Neural cell (in vitro differentiated cells): ENCODE measurements at regions not wholly inside any gene's neighbourhood (a gene's known extent, or its start where the extent isn't known, plus 50 kb on each side); places are given as distances from the start of the nearest gene placed in this dataset.

Experiments used
- H2AFZ ChIP-seq: fragments of 200-600, 300-800 bp; sonication (generic), shearing (Covaris generic); 2 replicates; pipeline ENCODE4 v1.6.0; 2014; ENCODE audit warnings: low read depth, mild to moderate bottlenecking, antibody characterized with exemption, low read length, moderate library complexity
- H3F3A ChIP-seq: fragments of 200-600 bp; shearing (Covaris generic); 2 replicates; pipeline ENCODE4 v1.6.1; 2016; ENCODE audit warnings: mild to moderate bottlenecking, moderate library complexity, mixed read lengths, antibody characterized with exemption, low read length; ENCODE audit not compliant: insufficient read depth, poor library complexity, severe bottlenecking
- H3K27ac ChIP-seq: fragments of 200-600, 300-800 bp; sonication (generic), shearing (Covaris generic); 2 replicates; pipeline ENCODE4 v1.5.1; 2014; ENCODE audit warnings: mild to moderate bottlenecking, low read length, moderate library complexity
- H3K27me3 ChIP-seq: fragments of 300-800, 200-600 bp; sonication (generic), shearing (Covaris generic); 2 replicates; pipeline ENCODE4 v1.6.0; 2014; ENCODE audit warnings: mild to moderate bottlenecking, low read depth, low read length, moderate library complexity; ENCODE audit not compliant: insufficient read depth
- H3K36me3 ChIP-seq: fragments of 300-800, 200-600 bp; sonication (generic), shearing (Covaris generic); 2 replicates; pipeline ENCODE4 v1.5.1; 2014; ENCODE audit warnings: mild to moderate bottlenecking, antibody characterized with exemption, low read length, moderate library complexity; ENCODE audit not compliant: insufficient read depth
- H3K4me2 ChIP-seq: fragments of 300-800, 200-600 bp; sonication (generic), shearing (Covaris generic); 2 replicates; pipeline ENCODE4 v1.6.0; 2014; ENCODE audit warnings: mild to moderate bottlenecking, low read length
- H3K4me3 ChIP-seq: fragments of 300-800, 200-600 bp; sonication (generic), shearing (Covaris generic); 2 replicates; pipeline ENCODE4 v1.5.1; 2014; ENCODE audit warnings: mild to moderate bottlenecking, low read length, moderate library complexity
- H3K79me2 ChIP-seq: fragments of 200-600 bp; shearing (Covaris generic); replicated peaks from 2 replicates; pipeline ENCODE4 v1.6.0; 2014; ENCODE audit warnings: mild to moderate bottlenecking, low read length, moderate library complexity; ENCODE audit not compliant: insufficient read depth
- H3K9ac ChIP-seq: fragments of 300-800, 200-600 bp; sonication (generic), shearing (Covaris generic); 2 replicates; pipeline ENCODE4 v1.6.1; 2016; ENCODE audit warnings: mild to moderate bottlenecking, low read length, mixed read lengths
- H3K9me2 ChIP-seq: fragments of 200-600 bp; shearing (Covaris generic); 2 replicates; pipeline ENCODE4 v1.6.1; 2016; ENCODE audit warnings: mild to moderate bottlenecking, low read length, mixed read lengths; ENCODE audit not compliant: insufficient read depth
- H3K9me3 ChIP-seq: fragments of 200-600, 300-800 bp; sonication (generic), shearing (Covaris generic); 2 replicates; pipeline ENCODE4 v1.6.1; 2016; ENCODE audit warnings: mild to moderate bottlenecking, mixed run types, low read length, moderate library complexity, mixed read lengths
- H4K20me1 ChIP-seq: fragments of 200-600 bp; shearing (Covaris generic); 2 replicates; pipeline ENCODE4 v1.6.1; 2016; ENCODE audit warnings: mild to moderate bottlenecking, mixed run types; ENCODE audit not compliant: insufficient read depth
- EP300 ChIP-seq: fragments of 450-650 bp; conservative IDR thresholded peaks from 2 replicates; pipeline ENCODE4 v1.6.1; 2014; ENCODE audit warnings: antibody characterized with exemption, mild to moderate bottlenecking, moderate library complexity; ENCODE audit not compliant: poor library complexity, severe bottlenecking
- EZH2 ChIP-seq: fragments of 200-600, 300-800 bp; shearing (Covaris generic), sonication (generic); IDR thresholded peaks from 2 replicates; pipeline ENCODE4 v1.6.1; 2014; ENCODE audit warnings: antibody characterized with exemption, low read length, borderline replicate concordance, mild to moderate bottlenecking; ENCODE audit not compliant: insufficient read depth, poor library complexity, severe bottlenecking
- MXI1 ChIP-seq: fragments of 450-650 bp; conservative IDR thresholded peaks from 2 replicates; pipeline ENCODE4 v1.6.1; 2014; ENCODE audit warnings: antibody characterized with exemption, mild to moderate bottlenecking; ENCODE audit not compliant: poor library complexity, severe bottlenecking
- POLR2AphosphoS5 ChIP-seq: IDR thresholded peaks from 2 replicates; pipeline ENCODE4 v1.6.1; 2012
- RAD21 ChIP-seq: fragments of 450-650 bp; conservative IDR thresholded peaks from 2 replicates; pipeline ENCODE4 v1.6.1; 2014; ENCODE audit warnings: antibody characterized with exemption, mild to moderate bottlenecking, moderate library complexity
- REST ChIP-seq: IDR thresholded peaks from 2 replicates; pipeline ENCODE4 v1.6.1; 2012; ENCODE audit warnings: borderline replicate concordance
- SMC3 ChIP-seq: fragments of 450-650 bp; conservative IDR thresholded peaks from 2 replicates; pipeline ENCODE4 v1.6.1; 2014; ENCODE audit warnings: antibody characterized with exemption, mild to moderate bottlenecking, moderate library complexity; ENCODE audit not compliant: poor library complexity
- TAF1 ChIP-seq: IDR thresholded peaks from 2 replicates; pipeline ENCODE4 v1.6.1; 2012; ENCODE audit warnings: low read depth
- TF ChIP-seq, protein P1 (sequence below): fragments of 450-650 bp; IDR thresholded peaks from 2 replicates; pipeline ENCODE4 v1.5.1; 2014; ENCODE audit warnings: antibody characterized with exemption, mild to moderate bottlenecking, moderate library complexity; ENCODE audit not compliant: poor library complexity, severe bottlenecking

GRCh38 chr1:115475252-115475651 is 137.2 kb upstream of the NGF start:
- Histone ChIP-seq H3K27me3 (no peaks in the 10 kb centered on the region), H3K27ac (no peak overlapping the region), H3K4me2 (no peak overlapping the region), H3K9ac (no peak overlapping the region), H3K9me2 (no peaks in the 10 kb centered on the region), H3F3A (no peaks in the 10 kb centered on the region), H3K36me3 (no peaks in the 10 kb centered on the region), H3K4me3 (no peak overlapping the region), H2AFZ (no peak overlapping the region), H3K9me3 (no peaks in the 10 kb centered on the region), H4K20me1 (no peaks in the 10 kb centered on the region), H3K79me2 (no peaks in the 10 kb centered on the region)
- TF ChIP-seq EP300 (no peak), SMC3 (no peak), MXI1 (no peak), REST (no peak), POLR2AphosphoS5 (no peak), RAD21 (no peak), EZH2 (no peak), TAF1 (no peak)
- TF ChIP-seq, protein P1, sequence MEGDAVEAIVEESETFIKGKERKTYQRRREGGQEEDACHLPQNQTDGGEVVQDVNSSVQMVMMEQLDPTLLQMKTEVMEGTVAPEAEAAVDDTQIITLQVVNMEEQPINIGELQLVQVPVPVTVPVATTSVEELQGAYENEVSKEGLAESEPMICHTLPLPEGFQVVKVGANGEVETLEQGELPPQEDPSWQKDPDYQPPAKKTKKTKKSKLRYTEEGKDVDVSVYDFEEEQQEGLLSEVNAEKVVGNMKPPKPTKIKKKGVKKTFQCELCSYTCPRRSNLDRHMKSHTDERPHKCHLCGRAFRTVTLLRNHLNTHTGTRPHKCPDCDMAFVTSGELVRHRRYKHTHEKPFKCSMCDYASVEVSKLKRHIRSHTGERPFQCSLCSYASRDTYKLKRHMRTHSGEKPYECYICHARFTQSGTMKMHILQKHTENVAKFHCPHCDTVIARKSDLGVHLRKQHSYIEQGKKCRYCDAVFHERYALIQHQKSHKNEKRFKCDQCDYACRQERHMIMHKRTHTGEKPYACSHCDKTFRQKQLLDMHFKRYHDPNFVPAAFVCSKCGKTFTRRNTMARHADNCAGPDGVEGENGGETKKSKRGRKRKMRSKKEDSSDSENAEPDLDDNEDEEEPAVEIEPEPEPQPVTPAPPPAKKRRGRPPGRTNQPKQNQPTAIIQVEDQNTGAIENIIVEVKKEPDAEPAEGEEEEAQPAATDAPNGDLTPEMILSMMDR = no peak

- Histone ChIP-seq H3K9ac (no peak overlapping the region), H3K4me3 (no peak overlapping the region), H3F3A (no peaks in the 10 kb centered on the region), H3K27ac (no peak overlapping the region), H4K20me1 (no peaks in the 10 kb centered on the region), H2AFZ (no peak overlapping the region), H3K9me3 (no peaks in the 10 kb centered on the region), H3K4me2 (no peak overlapping the region), H3K79me2 (no peaks in the 10 kb centered on the region), H3K9me2 (no peaks in the 10 kb centered on the region), H3K36me3 (no peaks in the 10 kb centered on the region), H3K27me3 (no peaks in the 10 kb centered on the region)
- TF ChIP-seq, protein P1 = no peak
- TF ChIP-seq TAF1 (no peak), MXI1 (no peak), POLR2AphosphoS5 (no peak), SMC3 (no peak), EZH2 (no peak), EP300 (no peak), REST (no peak), RAD21 (no peak)
Observed at GRCh38 chr1:115473986-115474565, 136.0 kb upstream of the NGF start.
